HG03045 (cell line): ENCODE measurements at regions not wholly inside any gene's neighbourhood (a gene's known extent, or its start where the extent isn't known, plus 50 kb on each side); places are given as distances from the start of the nearest gene placed in this dataset.

Experiments
- ATAC-seq: cut with Tn5 transposase; IDR thresholded peaks from one replicate; pipeline ENCODE4 v1.9.1; 2021; ENCODE audit warnings: mild to moderate bottlenecking, moderate library complexity; ENCODE audit not compliant: unreplicated experiment

GRCh38 chr11:11016943-11017342 lies 159.1 kb upstream of the ZBED5 start:
- no peak for ATAC-seq

- no peak for ATAC-seq
Measured at GRCh38 chr11:11016068-11016467, 158.2 kb upstream of the ZBED5 start.

GRCh38 chr11:11011617-11012016 lies 153.8 kb upstream of the ZBED5 start:
- ATAC-seq: no peak

- no peak for ATAC-seq
Measured at GRCh38 chr11:11010624-11011127, 152.8 kb upstream of the ZBED5 start.

GRCh38 chr11:11009179-11009578 lies 151.3 kb upstream of the ZBED5 start:
- no peak for ATAC-seq

GRCh38 chr11:11004069-11004468 lies 146.2 kb upstream of the ZBED5 start:
- no peak for ATAC-seq

GRCh38 chr11:11003226-11003625 lies 145.4 kb upstream of the ZBED5 start:
- ATAC-seq: no peak

- ATAC-seq: no peak
Measured at GRCh38 chr11:11000579-11001283, 142.9 kb upstream of the ZBED5 start.

- no peak for ATAC-seq
Measured at GRCh38 chr11:10998674-10999073, 140.8 kb upstream of the ZBED5 start.

- ATAC-seq: no peak
Measured at GRCh38 chr11:10996678-10997077, 138.8 kb upstream of the ZBED5 start.

GRCh38 chr11:10993640-10994039 lies 135.8 kb upstream of the ZBED5 start:
- ATAC-seq: no peak

- no peak for ATAC-seq
Measured at GRCh38 chr11:10993186-10993585, 135.3 kb upstream of the ZBED5 start.

- ATAC-seq: no peak
Measured at GRCh38 chr11:10991393-10991792, 133.5 kb upstream of the ZBED5 start.

- ATAC-seq: no peak
Measured at GRCh38 chr11:10990637-10991193, 132.9 kb upstream of the ZBED5 start.

- no peak for ATAC-seq
Measured at GRCh38 chr11:10990160-10990559, 132.3 kb upstream of the ZBED5 start.

GRCh38 chr11:10986006-10986405 lies 128.2 kb upstream of the ZBED5 start:
- ATAC-seq: no peak

GRCh38 chr11:10984742-10985141 lies 126.9 kb upstream of the ZBED5 start:
- ATAC-seq: no peak

- ATAC-seq: no peak
Measured at GRCh38 chr11:10984250-10984649, 126.4 kb upstream of the ZBED5 start.

- no peak for ATAC-seq
Measured at GRCh38 chr11:10982704-10983510, 125.1 kb upstream of the ZBED5 start.

GRCh38 chr11:10979529-10979928 lies 121.7 kb upstream of the ZBED5 start:
- ATAC-seq: no peak

- no peak for ATAC-seq
Measured at GRCh38 chr11:10978198-10978597, 120.3 kb upstream of the ZBED5 start.

- ATAC-seq: no peak
Measured at GRCh38 chr11:10975287-10975721, 117.5 kb upstream of the ZBED5 start.
